PC-9 (cell line): ENCODE measurements at regions not wholly inside any gene's neighbourhood (a gene's known extent, or its start where the extent isn't known, plus 50 kb on each side); places are given as distances from the start of the nearest gene placed in this dataset.
A peak's percentile ranks its signal among the peaks of the same experiment; 100 is the strongest.

ENCODE experiments used
- BruUV-seq: library from RNA; stranded (reverse); fragments of 400-500 nt; replicated peaks from 2 replicates; lab custom pipeline; 2021; lab: Mats Ljungman, UMichigan
- CTCF ChIA-PET: fragments of 300-600 bp; sonication (Branson Sonifier 250); formaldehyde crosslinking; loops from one replicate; lab custom pipeline; 2022; ENCODE audit warnings: antibody characterized with exemption; lab: Charles Lee
- POLR2A ChIA-PET: fragments of 300-600 bp; sonication (Branson Sonifier 250); formaldehyde crosslinking; loops from one replicate; lab custom pipeline; 2022; ENCODE audit warnings: antibody characterized with exemption; ENCODE audit not compliant: unreplicated experiment; lab: Charles Lee
- DNase-seq, 2 experiments: peaks; one replicate each; pipeline versions ENCODE4 v3.0.0 to v3.0.0-alpha.2; 2015 to 2022; ENCODE audit warnings: mixed read lengths in 1 of 2
- H2AFZ ChIP-seq: fragments of 200-600 bp; sonication (generic); 2 replicates; pipeline ENCODE4 v1.8.1; 2017; ENCODE audit warnings: antibody characterized with exemption
- H3F3A ChIP-seq: fragments of 200-600 bp; sonication (generic); 2 replicates; pipeline ENCODE4 v1.8.1; 2017; ENCODE audit warnings: antibody characterized with exemption, mild to moderate bottlenecking, low read depth; ENCODE audit not compliant: insufficient read depth
- H3K27ac ChIP-seq: fragments of 200-600 bp; sonication (generic); 2 replicates; pipeline ENCODE4 v1.6.1; 2016; ENCODE audit warnings: mixed run types
- H3K27me3 ChIP-seq: fragments of 200-600 bp; sonication (generic); 2 replicates; pipeline ENCODE4 v1.6.1; 2016; ENCODE audit warnings: low read depth, mixed run types; ENCODE audit not compliant: insufficient read depth
- H3K36me3 ChIP-seq: fragments of 200-600 bp; sonication (generic); 2 replicates; pipeline ENCODE4 v1.6.1; 2016; ENCODE audit warnings: low read depth, mixed run types
- H3K4me1 ChIP-seq: fragments of 200-600 bp; sonication (generic); replicated peaks from 2 replicates; pipeline ENCODE4 v1.6.1; 2016; ENCODE audit warnings: mixed run types; ENCODE audit not compliant: insufficient read depth
- H3K4me2 ChIP-seq: fragments of 200-600 bp; sonication (generic); 2 replicates; pipeline ENCODE4 v1.6.1; 2017; ENCODE audit warnings: mixed run types
- H3K4me3 ChIP-seq: fragments of 200-600 bp; sonication (generic); 2 replicates; pipeline ENCODE4 v1.6.1; 2016; ENCODE audit warnings: mixed run types
- H3K79me2 ChIP-seq: fragments of 200-600 bp; sonication (generic); 2 replicates; pipeline ENCODE4 v1.6.1; 2017; ENCODE audit warnings: low read depth, mixed run types
- H3K9me2 ChIP-seq: fragments of 200-600 bp; sonication (generic); 2 replicates; pipeline ENCODE4 v1.8.1; 2017; ENCODE audit warnings: mild to moderate bottlenecking; ENCODE audit not compliant: insufficient read depth
- H3K9me3 ChIP-seq: fragments of 200-600 bp; sonication (generic); 2 replicates; pipeline ENCODE4 v1.8.1; 2016; ENCODE audit warnings: low read depth; ENCODE audit not compliant: insufficient read depth
- H4K20me1 ChIP-seq: fragments of 200-600 bp; sonication (generic); 2 replicates; pipeline ENCODE4 v1.8.1; 2017; ENCODE audit not compliant: insufficient read depth
- CTCF ChIP-seq: fragments of 200-600 bp; sonication (generic); conservative IDR thresholded peaks from 2 replicates; pipeline ENCODE4 v1.6.1; 2017; ENCODE audit warnings: mixed run types, antibody characterized with exemption, mild to moderate bottlenecking, moderate library complexity
- EZH2 ChIP-seq: fragments of 200-600 bp; sonication (generic); IDR thresholded peaks from 2 replicates; pipeline ENCODE4 v1.8.0; 2017; ENCODE audit warnings: antibody characterized with exemption, low read depth
- intact Hi-C: fragments of 100-400 bp; cut with micrococcal nuclease; formaldehyde crosslinking; loops from one replicate; pipeline ENCODE4 v1.10.0; 2022; ENCODE audit not compliant: unreplicated experiment

GRCh38 chr2:181810823-181811695 is 80.5 kb upstream of the ITPRID2 start:
- ChIA-PET CTCF (interaction anchor here (0.6 to 1.9 kb wide), 3 partner anchors 46 to 69 kb away, joined by 3 to 7 read pairs (median 6); no protein-coding TSS in a partner anchor), POLR2A (interaction anchor here (1.0 kb wide), 1 partner anchor 82 kb away, joined by 3 read pairs; no protein-coding TSS in a partner anchor)
- intact Hi-C loops, result loop anchor here (1.0 to 5.0 kb wide), 5 partner anchors 20 to 266 kb away; partner anchors contain the start of gene ITPRID2
- peak; percentile 81 to 98 for DNase-seq
- no peaks in the 10 kb centered on the region for H3K79me2 ChIP-seq
- H3K4me2 ChIP-seq, result peak overlapping the region; percentile 61
- H3K9me3 ChIP-seq, result peaks cover 33% of the 10 kb centered on the region
- H2AFZ ChIP-seq, result peak overlapping the region; percentile 40
- no peaks in the 10 kb centered on the region for H3K27me3 ChIP-seq
- TF ChIP-seq CTCF, result no peak
- TF ChIP-seq EZH2, result no peak
- peaks cover 32% of the 10 kb centered on the region for H3K4me1 ChIP-seq
- H3K4me3 ChIP-seq, result no peak overlapping the region
- 0 out of 2 replicates have a peak, but pooled peaks cover 12% of the 10 kb centered on the region for H3K36me3 ChIP-seq
- no peaks in the 10 kb centered on the region for H4K20me1 ChIP-seq
- BruUV-seq, result TSS peak; percentile 83
- H3K27ac ChIP-seq, result peak overlapping the region; percentile 74
- H3F3A ChIP-seq, result peaks cover 22% of the 10 kb centered on the region
- H3K9me2 ChIP-seq, result no peaks in the 10 kb centered on the region

GRCh38 chr2:181812106-181812743 is 79.3 kb upstream of the ITPRID2 start:
- ChIA-PET POLR2A (interaction anchor here (0.6 to 0.7 kb wide), 6 partner anchors 25 to 128 kb away, joined by 3 to 8 read pairs (median 4); partner anchors contain the start of gene ITPRID2), CTCF (interaction anchor here (0.7 to 1.9 kb wide), 3 partner anchors 58 to 136 kb away, joined by 4 to 9 read pairs (median 7); no protein-coding TSS in a partner anchor)
- H3K9me3 ChIP-seq, result peaks cover 33% of the 10 kb centered on the region
- peak overlapping the region; percentile 23 for H3K4me2 ChIP-seq
- H3K9me2 ChIP-seq, result no peaks in the 10 kb centered on the region
- intact Hi-C loops, result loop anchor here (1.0 to 5.0 kb wide), 3 partner anchors 27 to 265 kb away; no protein-coding TSS in a partner anchor
- no peaks in the 10 kb centered on the region for H3K79me2 ChIP-seq
- H2AFZ ChIP-seq, result peak overlapping the region; percentile 18
- TF ChIP-seq CTCF (no peak), EZH2 (no peak)
- BruUV-seq, result no TSS peak
- peak; percentile 18 to 85 for DNase-seq
- 0 out of 2 replicates have a peak overlapping the region, but pooled peaks have one; percentile 3 for H3K4me3 ChIP-seq
- H3K4me1 ChIP-seq, result peaks cover 32% of the 10 kb centered on the region
- H3K36me3 ChIP-seq, result 0 out of 2 replicates have a peak, but pooled peaks cover 12% of the 10 kb centered on the region
- H3K27me3 ChIP-seq, result no peaks in the 10 kb centered on the region
- peaks cover 22% of the 10 kb centered on the region for H3F3A ChIP-seq
- peak overlapping the region; percentile 74 for H3K27ac ChIP-seq
- H4K20me1 ChIP-seq, result no peaks in the 10 kb centered on the region

DNA sequence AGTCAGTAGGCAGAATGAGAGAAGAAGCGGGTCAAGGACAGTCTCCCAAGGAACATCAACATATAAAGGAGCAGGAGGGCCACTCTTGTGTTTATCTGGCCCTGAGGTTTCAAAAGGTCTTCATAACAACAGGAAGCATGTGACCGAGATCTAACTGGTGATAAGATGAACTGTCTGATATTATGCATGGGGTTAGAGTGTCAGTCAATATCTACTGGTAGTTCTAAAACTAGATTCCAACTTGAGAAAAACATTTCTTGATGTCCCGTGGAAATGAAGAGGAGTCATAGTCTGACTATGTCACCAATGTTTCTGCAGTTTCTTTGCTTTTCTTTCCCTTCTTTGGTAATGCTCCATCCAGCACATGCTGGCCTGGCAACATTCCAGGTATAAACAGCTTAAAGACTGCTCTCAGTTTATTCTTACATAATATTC is 77.5 kb upstream of the ITPRID2 start:
- POLR2A ChIA-PET, result interaction anchor here (0.7 to 0.8 kb wide), 2 partner anchors 8 to 79 kb away, joined by 5 to 6 read pairs; no protein-coding TSS in a partner anchor
- intact Hi-C loops, result loop anchor here (5.0 kb wide), 1 partner anchor 263 kb away; no protein-coding TSS in a partner anchor
- Histone ChIP-seq H3F3A (peaks cover 22% of the 10 kb centered on the region), H3K36me3 (0 out of 2 replicates have a peak, but pooled peaks cover 12% of the 10 kb centered on the region), H3K9me2 (no peaks in the 10 kb centered on the region), H3K79me2 (no peaks in the 10 kb centered on the region), H4K20me1 (no peaks in the 10 kb centered on the region), H3K27ac (no peak overlapping the region), H3K4me2 (no peak overlapping the region), H3K9me3 (peaks cover 33% of the 10 kb centered on the region), H3K4me3 (no peak overlapping the region), H3K4me1 (peaks cover 37% of the 10 kb centered on the region), H2AFZ (no peak overlapping the region), H3K27me3 (no peaks in the 10 kb centered on the region)
- BruUV-seq, result no TSS peak
- DNase-seq, result no peak
- TF ChIP-seq EZH2, result no peak
- no peak for TF ChIP-seq CTCF
- CTCF ChIA-PET, result no interaction called here
